Muscle of leg (tissue), 3 donors: ENCODE measurements at regions not wholly inside any gene's neighbourhood (a gene's known extent, or its start where the extent isn't known, plus 50 kb on each side); places are given as distances from the start of the nearest gene placed in this dataset.
A peak's percentile ranks its signal among the peaks of the same experiment; 100 is the strongest.

Experiments used
- DNase-seq: peaks from one replicate; pipeline ENCODE4 v3.0.0; 2013
- H3K27ac ChIP-seq: one replicate; pipeline ENCODE4 v1.5.1; 2013; ENCODE audit warnings: mild to moderate bottlenecking, low read length, control low read depth
- H3K27me3 ChIP-seq: one replicate; pipeline ENCODE4 v1.6.1; 2013; ENCODE audit warnings: low read length; ENCODE audit not compliant: control insufficient read depth, insufficient read depth
- H3K36me3 ChIP-seq: one replicate; pipeline ENCODE4 v1.6.1; 2013; ENCODE audit warnings: low read length; ENCODE audit not compliant: control insufficient read depth, insufficient read depth
- H3K4me1 ChIP-seq: one replicate; pipeline ENCODE4 v1.6.1; 2013; ENCODE audit warnings: low read length; ENCODE audit not compliant: control insufficient read depth, insufficient read depth
- H3K4me3 ChIP-seq: one replicate; pipeline ENCODE4 v1.5.1; 2013; ENCODE audit warnings: low read length, control low read depth
- H3K9me3 ChIP-seq: replicated peaks from 2 replicates; pipeline ENCODE4 v1.6.1; 2013; ENCODE audit warnings: low read depth, low read length; ENCODE audit not compliant: control insufficient read depth
- WGBS: methylation state at CpG from one replicate; pipeline ENCODE4 v1.1.5; 2013; ENCODE audit warnings: missing lambda C conversion rate; ENCODE audit not compliant: insufficient coverage; 5-methylcytosine and 5-hydroxymethylcytosine counted together

- Histone ChIP-seq H3K27ac (no peak overlapping the region), H3K36me3 (no peaks in the 10 kb centered on the region), H3K4me3 (no peak overlapping the region), H3K27me3 (peaks cover 2% of the 10 kb centered on the region), H3K9me3 (no peaks in the 10 kb centered on the region), H3K4me1 (no peaks in the 10 kb centered on the region)
- DNase-seq, result no peak
- WGBS, result 66% methylated on average over 4 of the region's 6 CpGs
These were observed 173.5 kb downstream of the ABHD5 start for GRCh38 chr3:43863966-43864933.

- WGBS, result no CpG with 5 or more reads among the region's 4 CpGs
- Histone ChIP-seq H3K27me3 (no peaks in the 10 kb centered on the region), H3K9me3 (no peaks in the 10 kb centered on the region), H3K27ac (no peak overlapping the region), H3K4me1 (no peaks in the 10 kb centered on the region), H3K36me3 (no peaks in the 10 kb centered on the region), H3K4me3 (no peak overlapping the region)
- no peak for DNase-seq
These were observed 174.6 kb downstream of the ABHD5 start for GRCh38 chr3:43865351-43865750.

- Histone ChIP-seq H3K36me3 (no peaks in the 10 kb centered on the region), H3K27me3 (no peaks in the 10 kb centered on the region), H3K9me3 (no peaks in the 10 kb centered on the region), H3K4me3 (no peak overlapping the region), H3K4me1 (no peaks in the 10 kb centered on the region), H3K27ac (no peak overlapping the region)
- WGBS, result 40% methylated on average over 1 of the region's 9 CpGs
- no peak for DNase-seq
These were observed 175.3 kb downstream of the ABHD5 start for GRCh38 chr3:43865887-43866528.

DNA sequence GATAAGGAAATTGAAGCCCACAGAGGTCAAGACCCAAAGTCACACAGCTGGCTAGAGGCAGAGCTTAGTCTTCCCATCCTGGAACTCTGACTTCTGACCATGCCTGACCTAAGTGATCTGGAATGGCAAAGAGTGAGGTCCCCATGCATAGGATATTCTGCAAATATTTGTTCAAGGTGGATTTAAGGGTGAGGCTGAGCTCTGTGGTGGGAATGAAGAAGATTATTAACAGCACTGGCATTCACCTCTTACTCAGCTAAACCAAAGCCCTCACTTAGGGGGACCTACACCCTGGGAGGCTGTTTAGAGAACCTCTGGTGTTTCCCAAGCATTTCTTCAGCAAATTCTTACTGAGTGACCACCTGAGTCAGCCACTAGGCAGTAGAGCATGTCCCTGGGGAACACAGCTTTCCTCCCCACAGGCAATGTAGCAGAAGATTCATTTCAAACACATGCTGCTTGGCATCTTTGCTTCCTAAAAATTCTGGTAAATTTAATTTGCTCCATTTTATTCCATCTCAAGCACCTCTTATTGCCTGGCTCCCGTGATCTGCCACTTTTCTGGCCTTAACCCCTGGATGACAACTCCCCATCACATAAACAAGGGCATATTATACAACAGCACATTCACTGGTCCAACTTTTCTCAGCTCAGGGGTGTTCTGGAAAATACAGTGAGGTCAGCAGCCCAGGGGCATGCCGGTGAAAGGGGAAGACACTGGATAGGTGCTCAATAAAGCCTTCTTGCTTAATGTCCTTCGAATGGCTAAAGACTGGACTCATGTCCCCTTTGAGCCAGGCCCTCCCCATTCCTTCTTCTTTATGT lies 176.0 kb downstream of the ABHD5 start:
- no peak for DNase-seq
- Histone ChIP-seq H3K4me1 (no peaks in the 10 kb centered on the region), H3K9me3 (no peaks in the 10 kb centered on the region), H3K36me3 (no peaks in the 10 kb centered on the region), H3K4me3 (no peak overlapping the region), H3K27me3 (peaks cover 5% of the 10 kb centered on the region), H3K27ac (no peak overlapping the region)
- 18% methylated on average over 1 of the region's 3 CpGs for WGBS

- Histone ChIP-seq H3K27ac (no peak overlapping the region), H3K9me3 (no peaks in the 10 kb centered on the region), H3K27me3 (peaks cover 8% of the 10 kb centered on the region), H3K36me3 (no peaks in the 10 kb centered on the region), H3K4me3 (no peak overlapping the region), H3K4me1 (no peaks in the 10 kb centered on the region)
- peak; percentile 14 for DNase-seq
- WGBS, result 66% methylated on average over 4 of the region's 8 CpGs
These were observed 176.8 kb downstream of the ABHD5 start for GRCh38 chr3:43867436-43868072.

GRCh38 chr3:43869491-43869890 lies 178.8 kb downstream of the ABHD5 start:
- Histone ChIP-seq H3K27ac (no peak overlapping the region), H3K9me3 (no peaks in the 10 kb centered on the region), H3K27me3 (peaks cover 10% of the 10 kb centered on the region), H3K4me1 (no peaks in the 10 kb centered on the region), H3K36me3 (no peaks in the 10 kb centered on the region), H3K4me3 (no peak overlapping the region)
- WGBS, result no CpG with 5 or more reads among the region's 3 CpGs
- no peak for DNase-seq

GRCh38 chr3:43870120-43870519 lies 179.4 kb downstream of the ABHD5 start:
- no peaks in the 10 kb centered on the region for H3K36me3 ChIP-seq
- no peaks in the 10 kb centered on the region for H3K9me3 ChIP-seq
- H3K4me3 ChIP-seq, result no peak overlapping the region
- WGBS, result 67% methylated on average over 1 of the region's 2 CpGs
- H3K27ac ChIP-seq, result no peak overlapping the region
- H3K27me3 ChIP-seq, result peaks cover 10% of the 10 kb centered on the region
- no peaks in the 10 kb centered on the region for H3K4me1 ChIP-seq
- peak; percentile 30 for DNase-seq

- H3K9me3 ChIP-seq, result no peaks in the 10 kb centered on the region
- no peaks in the 10 kb centered on the region for H3K36me3 ChIP-seq
- no peak for DNase-seq
- H3K4me1 ChIP-seq, result no peaks in the 10 kb centered on the region
- no peak overlapping the region for H3K4me3 ChIP-seq
- peaks cover 10% of the 10 kb centered on the region for H3K27me3 ChIP-seq
- WGBS, result 40% methylated on average over 2 of the region's 2 CpGs
- H3K27ac ChIP-seq, result no peak overlapping the region
These were observed 180.3 kb downstream of the ABHD5 start for GRCh38 chr3:43870844-43871626.

GRCh38 chr3:43871627-43872245 lies 181.0 kb downstream of the ABHD5 start:
- Histone ChIP-seq H3K9me3 (no peaks in the 10 kb centered on the region), H3K27me3 (peaks cover 10% of the 10 kb centered on the region), H3K36me3 (no peaks in the 10 kb centered on the region), H3K27ac (no peak overlapping the region), H3K4me1 (no peaks in the 10 kb centered on the region), H3K4me3 (no peak overlapping the region)
- no peak for DNase-seq
- 80% methylated on average over 2 of the region's 9 CpGs for WGBS
